Coronary artery (tissue), 2 donors: ENCODE measurements at regions not wholly inside any gene's neighbourhood (a gene's known extent, or its start where the extent isn't known, plus 50 kb on each side); places are given as distances from the start of the nearest gene placed in this dataset.

ENCODE experiments used
- DNase-seq: peaks from one replicate; pipeline ENCODE4 v3.0.0-alpha.2; 2017; ENCODE audit warnings: low spot score
- H3K27ac ChIP-seq, 2 donors: fragments of 200-600 bp; sonication (generic); one replicate each; pipeline ENCODE4 v1.5.1; 2016 to 2019
- H3K4me3 ChIP-seq: fragments of 200-600 bp; sonication (generic); 2 replicates; pipeline ENCODE4 v1.5.1; 2016; ENCODE audit warnings: mild to moderate bottlenecking, moderate library complexity
- TF ChIP-seq, protein P1 (sequence below): fragments of 200-600 bp; sonication (generic); IDR thresholded peaks from one replicate; pipeline ENCODE4 v1.5.1; 2019; ENCODE audit warnings: antibody characterized with exemption

DNA sequence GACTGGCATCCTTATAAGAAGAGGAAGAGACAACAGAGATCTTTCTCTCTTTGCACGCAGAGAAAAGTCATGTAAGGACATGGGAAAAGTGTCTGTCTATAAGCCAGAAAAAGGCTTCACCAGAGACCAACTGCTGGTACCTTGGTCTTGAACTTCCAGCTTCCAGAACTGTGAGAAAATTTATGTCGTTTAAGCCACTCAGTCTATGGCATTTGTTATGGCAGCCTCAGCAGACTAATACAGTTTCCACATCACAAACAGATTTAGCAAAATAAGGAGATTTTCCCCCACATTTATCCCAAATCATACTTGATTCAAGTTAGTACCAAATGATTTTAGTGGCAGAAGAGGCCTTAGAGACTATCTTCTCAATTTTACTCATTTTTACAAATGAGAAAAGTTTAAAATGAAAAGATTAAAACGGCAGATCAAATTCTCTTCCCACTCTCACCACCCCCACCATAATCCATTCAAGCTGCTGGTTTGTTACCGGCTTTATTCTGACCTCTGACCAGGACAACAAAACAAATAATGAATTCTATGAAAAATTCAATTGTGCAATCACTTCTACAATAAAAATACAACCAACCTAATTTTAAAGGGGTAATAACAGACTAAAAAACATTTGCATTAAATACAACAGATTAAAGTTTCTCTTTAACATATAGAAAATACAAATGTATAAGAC, 316.3 kb downstream of the TBC1D4 start:
- H3K27ac ChIP-seq = no peak overlapping the region
- no peak for DNase-seq
- TF ChIP-seq, protein P1, sequence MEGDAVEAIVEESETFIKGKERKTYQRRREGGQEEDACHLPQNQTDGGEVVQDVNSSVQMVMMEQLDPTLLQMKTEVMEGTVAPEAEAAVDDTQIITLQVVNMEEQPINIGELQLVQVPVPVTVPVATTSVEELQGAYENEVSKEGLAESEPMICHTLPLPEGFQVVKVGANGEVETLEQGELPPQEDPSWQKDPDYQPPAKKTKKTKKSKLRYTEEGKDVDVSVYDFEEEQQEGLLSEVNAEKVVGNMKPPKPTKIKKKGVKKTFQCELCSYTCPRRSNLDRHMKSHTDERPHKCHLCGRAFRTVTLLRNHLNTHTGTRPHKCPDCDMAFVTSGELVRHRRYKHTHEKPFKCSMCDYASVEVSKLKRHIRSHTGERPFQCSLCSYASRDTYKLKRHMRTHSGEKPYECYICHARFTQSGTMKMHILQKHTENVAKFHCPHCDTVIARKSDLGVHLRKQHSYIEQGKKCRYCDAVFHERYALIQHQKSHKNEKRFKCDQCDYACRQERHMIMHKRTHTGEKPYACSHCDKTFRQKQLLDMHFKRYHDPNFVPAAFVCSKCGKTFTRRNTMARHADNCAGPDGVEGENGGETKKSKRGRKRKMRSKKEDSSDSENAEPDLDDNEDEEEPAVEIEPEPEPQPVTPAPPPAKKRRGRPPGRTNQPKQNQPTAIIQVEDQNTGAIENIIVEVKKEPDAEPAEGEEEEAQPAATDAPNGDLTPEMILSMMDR = no peak
- no peak overlapping the region for H3K4me3 ChIP-seq

DNA sequence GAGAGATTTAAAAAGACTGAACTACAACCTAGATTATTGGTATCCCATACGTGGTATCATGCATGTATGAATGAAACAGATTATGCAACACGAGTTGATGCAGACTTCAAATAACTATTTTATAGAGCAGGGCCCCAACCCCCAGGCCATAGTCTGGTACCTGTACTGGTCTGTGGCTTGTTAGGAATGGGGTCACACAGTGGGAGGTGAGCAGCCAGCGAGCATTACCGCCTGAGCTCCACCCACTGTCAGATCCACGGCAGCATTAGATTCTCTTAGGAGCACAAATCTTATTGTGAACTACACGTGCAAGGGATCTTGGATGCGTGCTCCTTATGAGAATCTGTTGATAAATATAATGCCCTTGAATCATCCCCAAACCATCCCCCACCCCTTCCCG, 320.2 kb downstream of the TBC1D4 start:
- no peak for DNase-seq
- TF ChIP-seq, protein P1 = no peak
- Histone ChIP-seq H3K27ac (no peak overlapping the region), H3K4me3 (no peak overlapping the region)

DNA sequence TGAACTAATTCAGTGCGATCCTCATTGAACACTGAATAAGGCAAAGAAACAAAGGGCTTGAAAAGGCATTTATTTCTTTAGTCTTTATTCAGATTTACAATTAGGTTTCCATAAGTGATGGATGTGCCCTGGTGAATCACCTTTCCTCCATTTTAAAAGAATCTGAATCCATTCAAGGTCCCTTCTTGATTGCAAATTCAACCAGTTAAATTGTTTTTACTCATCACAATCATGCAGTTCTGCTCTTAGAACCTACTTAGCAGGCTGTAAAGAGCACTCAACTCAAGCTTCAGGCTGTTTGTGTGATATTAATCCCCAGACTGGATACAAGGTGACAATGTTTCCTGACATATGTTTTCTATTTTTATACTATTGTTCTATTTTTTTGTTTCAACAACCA, 321.0 kb downstream of the TBC1D4 start:
- Histone ChIP-seq H3K27ac (no peak overlapping the region), H3K4me3 (no peak overlapping the region)
- TF ChIP-seq, protein P1 = no peak
- DNase-seq = no peak

DNA sequence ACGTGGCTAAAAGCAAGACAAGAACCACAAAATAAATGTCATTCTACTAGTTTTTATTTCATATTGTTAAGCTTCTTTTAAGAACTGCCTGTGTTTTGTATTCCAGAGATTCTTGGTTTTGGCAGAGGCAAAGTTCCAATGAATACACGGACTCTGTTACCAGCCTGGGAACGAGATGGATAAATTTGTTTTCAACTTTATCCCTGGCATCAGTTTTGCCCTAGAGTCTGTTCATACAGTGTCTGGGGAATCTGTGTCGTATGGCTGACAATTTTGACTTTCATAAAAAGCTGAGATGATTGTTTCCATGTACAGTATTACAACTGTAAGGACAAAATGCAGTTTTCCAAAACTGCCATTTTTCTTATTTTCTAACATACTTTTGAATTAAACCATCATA, 327.6 kb downstream of the TBC1D4 start:
- Histone ChIP-seq H3K27ac (peak overlapping the region; percentile 40 to 44), H3K4me3 (peak overlapping the region; percentile 2)
- DNase-seq = no peak
- TF ChIP-seq, protein P1 = no peak

DNA sequence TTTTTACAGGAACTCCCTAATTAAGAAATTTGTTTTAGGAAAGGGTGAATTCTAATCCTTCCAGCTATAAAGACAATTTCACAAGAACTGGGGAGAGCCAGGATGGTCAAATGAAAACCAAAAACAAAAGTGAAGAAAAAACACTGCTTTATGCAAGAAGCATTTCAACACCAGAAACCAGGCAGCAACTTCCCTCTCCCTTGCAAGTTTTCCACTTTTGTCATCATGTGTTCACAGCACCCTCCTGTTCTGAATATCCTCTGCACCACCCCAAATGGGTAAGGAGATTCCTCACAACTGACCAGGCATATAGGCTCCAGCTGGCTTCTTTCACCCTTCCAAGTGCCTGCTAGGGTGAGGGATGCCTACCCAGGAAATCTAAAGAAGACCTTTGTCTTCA, 328.1 kb downstream of the TBC1D4 start:
- DNase-seq = no peak
- H3K27ac ChIP-seq = peak overlapping the region; percentile 40 to 44
- TF ChIP-seq, protein P1 = no peak

DNA sequence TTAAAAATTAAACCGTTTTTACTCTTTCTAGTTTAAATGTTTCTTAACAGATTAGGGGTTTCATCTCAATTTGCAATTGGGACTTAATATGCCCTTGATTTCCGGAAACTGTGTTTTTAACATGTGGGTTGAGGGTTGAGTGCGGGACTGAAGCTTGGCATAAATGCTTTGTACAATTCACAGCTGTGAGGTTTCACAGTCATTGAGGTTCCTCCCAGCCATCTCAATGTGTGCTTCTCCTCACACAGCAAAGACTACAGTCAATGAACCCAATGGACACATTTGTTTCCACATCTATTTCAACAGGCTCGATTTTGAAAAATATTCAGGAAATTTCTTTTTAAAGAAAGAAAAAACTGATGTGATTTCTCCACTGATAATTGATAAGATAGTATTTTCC, 328.6 kb downstream of the TBC1D4 start:
- no peak for DNase-seq
- Histone ChIP-seq H3K4me3 (no peak overlapping the region), H3K27ac (no peak overlapping the region)
- TF ChIP-seq, protein P1 = no peak

More for the DNA sequence above, 328.1 kb downstream of the TBC1D4 start:
- H3K4me3 ChIP-seq = peak overlapping the region; percentile 2

DNA sequence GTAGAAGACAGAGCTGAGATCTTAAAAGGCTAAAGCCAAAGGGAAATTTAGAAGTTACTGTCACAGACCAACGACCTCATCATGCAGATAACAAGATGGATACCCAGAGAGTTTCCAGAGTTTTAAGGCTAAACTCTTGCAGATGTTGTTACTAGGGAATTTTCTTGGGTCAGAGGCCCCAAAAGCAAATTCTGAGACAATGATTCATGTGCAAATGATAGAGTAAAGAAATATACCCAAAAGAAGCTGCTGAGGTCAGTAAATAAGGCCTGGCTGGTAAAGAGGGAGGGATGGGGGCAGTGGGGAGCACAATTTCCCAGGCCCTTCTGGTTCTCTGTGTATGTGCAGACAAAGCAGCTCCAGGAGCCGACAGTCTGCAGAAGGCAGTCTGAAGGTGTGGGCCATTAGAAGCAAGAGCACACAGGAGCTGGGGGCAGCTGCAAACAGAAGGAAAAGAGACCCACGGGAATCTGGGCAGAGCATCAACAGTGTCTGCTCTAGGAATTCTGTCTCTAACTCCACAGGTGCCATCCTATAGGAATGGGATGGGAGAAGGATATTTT, 330.8 kb downstream of the TBC1D4 start:
- Histone ChIP-seq H3K27ac (no peak overlapping the region), H3K4me3 (no peak overlapping the region)
- TF ChIP-seq, protein P1 = no peak
- no peak for DNase-seq
